GM12891 (cell line): ENCODE measurements at regions not wholly inside any gene's neighbourhood (a gene's known extent, or its start where the extent isn't known, plus 50 kb on each side); places are given as distances from the start of the nearest gene placed in this dataset.

ENCODE experiments used
- PAX5 ChIP-seq: IDR thresholded peaks from 2 replicates; pipeline ENCODE4 v1.6.1; 2011; ENCODE audit warnings: low read length, moderate library complexity, mild to moderate bottlenecking; ENCODE audit not compliant: insufficient read depth, severe bottlenecking
- POLR2A ChIP-seq: IDR thresholded peaks from 2 replicates; pipeline ENCODE4 v1.6.1; 2011; ENCODE audit warnings: low read depth, low read length, control low read depth
- POLR2AphosphoS5 ChIP-seq: IDR thresholded peaks from 2 replicates; pipeline ENCODE4 v1.6.1; 2011; ENCODE audit warnings: low read depth, low read length, control low read depth
- SPI1 ChIP-seq: IDR thresholded peaks from 2 replicates; pipeline ENCODE4 v1.6.1; 2011; ENCODE audit warnings: low read depth, low read length, control low read depth

- TF ChIP-seq POLR2A = no peak
- no peak for TF ChIP-seq SPI1
- no peak for TF ChIP-seq PAX5
- TF ChIP-seq POLR2AphosphoS5 = no peak
Observed at GRCh38 chr14:34053666-34054065, 102.8 kb upstream of the EGLN3 start.
